GM19395 (cell line): ENCODE measurements at regions not wholly inside any gene's neighbourhood (a gene's known extent, or its start where the extent isn't known, plus 50 kb on each side); places are given as distances from the start of the nearest gene placed in this dataset.

Experiments used
- ATAC-seq: cut with Tn5 transposase; IDR thresholded peaks from one replicate; pipeline ENCODE4 v1.9.1; 2021; ENCODE audit warnings: mild to moderate bottlenecking, moderate library complexity; ENCODE audit not compliant: unreplicated experiment

DNA sequence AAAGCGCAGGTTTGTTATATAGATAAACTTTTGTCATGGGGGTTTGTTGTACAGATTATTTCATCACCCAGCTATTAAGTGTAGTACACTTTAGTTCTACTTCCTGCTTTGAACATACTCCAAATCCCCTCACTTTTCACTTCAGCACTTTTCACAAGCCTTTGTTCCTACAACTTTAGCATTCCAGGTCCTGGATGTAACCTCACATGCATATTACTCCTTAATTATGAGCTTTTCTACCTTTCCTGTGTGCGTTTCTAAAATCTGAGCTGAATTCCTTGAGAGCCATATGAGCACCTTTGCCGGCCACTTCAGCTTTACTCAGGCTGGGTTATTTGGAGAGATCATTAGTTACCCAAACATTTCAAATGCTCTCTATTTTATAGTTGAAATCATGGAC is 179.2 kb upstream of the TNFAIP3 start:
- ATAC-seq, result no peak

DNA sequence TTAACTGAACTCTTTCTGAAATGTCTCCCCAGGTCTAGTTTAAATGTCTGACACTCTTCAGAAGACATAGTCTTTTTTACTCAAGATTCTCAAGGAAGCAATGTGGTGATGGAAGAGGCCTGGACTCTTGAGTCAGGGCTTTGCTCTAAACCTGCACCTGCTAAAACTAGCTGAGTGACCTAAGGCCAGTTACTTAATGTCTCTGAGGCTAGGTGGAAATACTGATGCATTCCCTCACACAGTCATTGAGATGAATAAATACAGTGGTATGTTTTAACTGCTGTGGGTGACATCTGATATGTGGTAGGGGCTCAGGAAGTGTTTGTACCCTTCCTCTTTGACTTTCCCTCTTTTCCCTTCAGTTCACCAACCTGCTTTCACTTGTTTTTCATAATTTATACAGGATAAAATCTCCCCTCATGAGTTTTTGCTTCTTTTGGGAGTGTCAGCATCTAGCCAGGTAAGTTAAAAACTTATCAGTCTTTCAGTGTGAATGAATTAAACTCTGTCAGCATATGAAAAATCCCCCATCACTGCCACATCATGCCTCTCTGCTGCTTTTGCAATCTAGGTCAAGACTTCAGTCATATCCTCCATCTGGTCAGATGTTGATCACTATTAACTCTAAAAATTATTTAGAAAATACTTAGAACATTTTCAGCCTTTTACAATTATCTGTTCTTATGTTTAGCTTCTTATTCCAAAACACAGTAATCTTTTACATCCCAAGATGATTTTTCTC is 178.7 kb upstream of the TNFAIP3 start:
- ATAC-seq, result no peak

DNA sequence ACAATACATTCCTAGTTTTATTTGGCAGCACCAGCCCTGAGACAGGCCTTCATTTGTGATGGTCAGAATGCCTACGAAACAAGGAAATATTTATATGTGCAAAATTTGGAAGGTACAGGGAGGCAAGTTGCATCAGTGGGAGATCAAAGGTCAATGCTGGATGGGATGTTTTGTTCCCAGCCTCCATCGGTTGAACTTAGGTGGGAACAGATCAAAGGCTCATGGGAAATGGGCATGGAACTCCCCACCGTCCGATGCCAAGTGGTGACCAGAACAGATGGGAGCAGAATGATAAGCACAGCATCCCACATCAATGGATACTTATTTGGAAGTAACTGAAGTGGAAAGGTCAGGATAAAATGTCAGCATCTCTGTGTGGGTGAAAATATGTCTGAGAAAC is 177.7 kb upstream of the TNFAIP3 start:
- no peak for ATAC-seq

DNA sequence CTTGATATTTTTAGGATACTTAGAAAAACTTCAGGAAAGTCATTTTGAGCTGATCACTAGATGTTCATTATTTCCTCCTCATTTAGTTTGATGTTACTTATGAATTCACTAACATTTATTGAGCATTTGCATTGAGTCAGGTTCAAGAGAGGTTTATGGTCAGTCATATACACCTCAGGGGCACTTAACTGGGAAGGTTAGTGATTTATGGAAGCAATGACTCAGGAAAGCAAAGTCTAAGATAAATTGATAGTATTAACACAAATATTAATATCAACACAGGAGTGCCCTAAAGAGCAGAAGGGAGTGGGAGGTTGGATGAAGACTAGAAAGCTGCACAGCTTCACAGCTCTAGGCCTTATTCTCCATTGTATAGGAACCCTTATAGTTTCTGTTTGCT is 177.0 kb upstream of the TNFAIP3 start:
- ATAC-seq, result no peak

DNA sequence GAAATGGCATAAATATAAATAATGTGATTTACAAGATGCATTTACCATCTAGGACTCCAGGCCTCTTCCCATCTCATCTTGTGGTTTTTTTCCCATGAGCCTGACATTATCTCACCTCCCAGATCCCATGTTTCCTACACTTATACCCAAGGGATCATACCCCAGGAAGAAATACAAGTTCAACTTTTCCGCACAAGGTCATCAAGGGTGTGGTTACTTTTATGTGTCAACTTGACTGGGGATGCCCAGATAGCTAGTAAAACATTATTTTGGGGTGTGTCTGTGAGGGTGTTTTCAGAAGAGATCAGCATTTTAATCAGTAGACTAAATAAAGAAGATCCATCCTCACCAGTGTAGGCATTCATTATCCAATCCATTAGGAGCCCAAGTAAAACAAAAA is 176.3 kb upstream of the TNFAIP3 start:
- no peak for ATAC-seq

DNA sequence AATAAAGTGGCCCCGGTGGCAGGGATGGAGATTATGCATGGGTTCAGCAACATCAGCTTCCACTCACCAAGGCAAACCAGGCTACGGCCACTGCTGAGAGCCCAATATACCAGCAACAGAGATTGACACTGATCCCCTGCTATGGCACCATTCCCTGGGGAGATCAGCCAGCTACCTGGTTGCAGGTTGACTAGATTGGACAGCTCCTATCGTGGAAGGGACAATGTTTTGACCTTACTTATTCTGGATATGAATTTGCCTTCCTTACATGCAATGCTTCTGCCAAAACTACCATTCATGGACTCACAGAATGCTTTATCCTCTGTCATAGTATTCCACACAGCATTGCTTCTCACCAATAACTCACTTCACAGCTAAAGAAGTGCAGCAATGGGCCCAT is 174.8 kb upstream of the TNFAIP3 start:
- no peak for ATAC-seq

DNA sequence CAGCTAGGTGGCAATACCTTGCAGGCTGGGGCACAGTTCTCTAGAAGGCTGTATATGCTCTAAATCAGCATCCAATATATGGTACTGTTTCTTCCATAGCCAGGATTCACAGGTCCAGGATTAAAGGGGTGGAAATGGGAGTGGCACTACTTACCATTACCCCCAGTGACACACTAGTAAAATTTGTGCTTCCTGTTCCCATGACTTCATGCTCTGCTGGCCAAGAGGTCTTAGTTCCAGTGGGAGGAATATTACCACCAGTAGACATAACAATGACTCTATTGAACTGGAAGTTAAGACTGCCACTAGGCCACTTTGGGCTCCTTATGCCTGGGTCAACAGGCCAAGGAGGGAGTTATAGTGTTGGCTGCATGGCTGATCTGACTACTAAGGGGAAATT is 174.3 kb upstream of the TNFAIP3 start:
- ATAC-seq, result no peak

DNA sequence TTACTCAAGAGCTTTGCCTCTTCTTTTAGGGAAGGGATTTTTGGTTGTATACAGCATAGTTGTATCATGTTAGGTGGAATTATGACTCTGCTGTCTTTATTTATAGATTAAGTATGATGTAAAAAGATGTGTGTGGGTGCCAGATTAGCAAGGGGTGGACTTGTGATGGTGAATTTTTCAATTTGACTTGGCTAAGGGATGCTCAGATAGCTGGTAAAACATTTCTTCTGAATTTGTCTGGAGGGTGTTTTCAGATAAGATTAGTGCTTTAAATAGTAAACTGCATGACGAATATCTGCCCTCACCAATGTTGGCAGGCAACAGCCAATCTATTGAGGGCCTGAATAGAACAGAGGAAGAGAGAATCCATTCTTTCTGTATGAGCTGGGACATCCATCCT is 173.3 kb upstream of the TNFAIP3 start:
- no peak for ATAC-seq

DNA sequence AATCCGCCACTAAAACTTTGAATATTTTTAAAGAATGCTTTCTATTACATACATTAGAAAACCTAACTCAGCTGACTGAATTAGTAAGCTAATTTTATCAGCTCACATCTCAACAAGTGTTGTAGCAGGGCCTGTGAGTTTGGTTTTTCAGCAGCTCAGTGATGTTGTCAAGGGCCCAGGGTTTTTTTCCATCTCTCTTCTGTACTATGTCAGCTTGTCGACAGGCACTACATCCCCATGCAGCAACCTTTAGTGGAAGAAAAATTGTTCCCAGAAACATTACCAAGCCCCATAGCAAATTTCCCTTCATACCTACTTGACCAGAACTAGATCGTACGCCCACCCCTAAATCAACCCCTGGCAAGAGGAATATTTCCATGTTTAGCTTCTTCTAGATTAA is 170.3 kb upstream of the TNFAIP3 start:
- ATAC-seq, result no peak

DNA sequence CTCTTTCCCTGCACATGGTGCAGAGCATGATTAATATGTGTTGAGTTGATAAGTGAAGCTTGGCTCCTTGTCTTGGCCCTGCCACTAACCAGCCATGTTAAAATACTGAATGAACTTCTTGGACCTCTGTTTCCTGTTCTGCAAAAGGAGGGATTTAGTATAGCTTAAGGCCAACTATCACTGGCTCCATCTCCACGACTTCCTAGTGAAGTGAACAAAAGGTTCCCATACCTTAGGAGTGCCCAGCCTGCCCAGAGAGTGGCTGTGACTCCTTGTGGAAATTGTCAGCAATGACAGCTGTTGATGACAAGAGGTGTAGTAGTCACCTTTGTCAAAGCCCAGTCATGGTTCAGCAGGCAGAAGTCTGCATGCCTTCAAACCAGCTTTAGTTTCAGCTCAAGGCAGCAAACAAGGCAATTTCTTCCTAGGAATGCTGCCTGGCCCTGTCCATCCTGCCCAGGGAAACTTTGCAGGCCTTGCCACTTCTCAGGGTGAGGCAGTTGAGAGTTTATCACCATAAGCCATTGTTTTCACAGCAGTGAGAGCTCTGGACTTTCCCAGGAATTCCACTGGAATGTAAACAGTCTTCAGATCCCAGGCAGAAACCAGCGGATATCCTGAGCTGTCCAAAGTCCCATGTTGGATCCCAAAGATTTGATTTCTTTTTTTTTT is 169.7 kb upstream of the TNFAIP3 start:
- ATAC-seq, result peak; percentile 52

DNA sequence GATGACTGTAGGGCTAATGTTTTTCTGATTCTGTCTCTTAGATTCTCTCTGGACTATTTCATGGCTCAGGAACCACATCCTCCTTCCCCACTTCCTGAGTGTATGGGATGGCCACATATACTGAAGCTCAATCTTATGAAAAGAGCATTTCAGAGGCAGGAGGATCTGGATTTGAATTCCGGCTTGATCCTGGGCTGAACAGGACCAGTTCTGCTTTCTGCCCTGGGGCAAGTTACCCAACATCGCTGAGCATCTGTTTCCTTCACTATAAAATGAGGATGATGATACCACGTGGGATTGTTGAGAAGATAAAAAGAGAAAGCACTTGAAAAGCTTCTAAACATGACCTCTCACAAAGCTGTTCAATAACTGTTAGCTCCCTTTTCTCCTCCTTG is 168.4 kb upstream of the TNFAIP3 start:
- ATAC-seq, result peak; percentile 31

DNA sequence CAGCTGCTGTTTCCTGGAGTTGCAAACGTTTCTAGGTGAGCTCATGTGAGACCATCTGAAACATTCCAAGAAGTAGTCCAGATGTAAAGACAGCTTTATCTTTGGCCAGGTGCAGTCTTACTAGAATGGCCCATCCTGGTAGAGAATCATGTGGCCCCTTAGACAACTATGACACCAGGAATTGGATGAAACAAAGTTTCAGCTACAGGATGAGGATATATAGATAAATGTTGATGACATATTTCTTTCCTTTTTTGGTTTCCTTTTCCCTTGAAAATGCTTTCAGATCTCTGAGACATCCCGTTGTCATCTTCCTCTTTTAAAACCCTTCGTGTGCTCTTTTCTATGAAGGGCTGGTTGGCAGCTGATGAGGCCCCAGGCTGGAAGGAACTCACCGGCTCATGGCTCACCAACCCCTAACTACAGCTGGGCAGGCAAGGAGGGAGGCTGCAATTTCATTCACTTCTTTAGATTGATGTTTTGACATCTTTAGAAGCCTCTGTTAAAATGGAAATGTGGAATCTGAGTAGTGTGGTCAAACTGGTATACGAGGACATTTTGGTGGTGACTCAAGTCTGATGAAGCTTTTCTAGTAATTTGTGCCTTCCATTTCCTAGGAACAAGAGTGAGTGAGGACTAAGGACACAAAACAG is 167.9 kb upstream of the TNFAIP3 start:
- peak; percentile 49 for ATAC-seq

DNA sequence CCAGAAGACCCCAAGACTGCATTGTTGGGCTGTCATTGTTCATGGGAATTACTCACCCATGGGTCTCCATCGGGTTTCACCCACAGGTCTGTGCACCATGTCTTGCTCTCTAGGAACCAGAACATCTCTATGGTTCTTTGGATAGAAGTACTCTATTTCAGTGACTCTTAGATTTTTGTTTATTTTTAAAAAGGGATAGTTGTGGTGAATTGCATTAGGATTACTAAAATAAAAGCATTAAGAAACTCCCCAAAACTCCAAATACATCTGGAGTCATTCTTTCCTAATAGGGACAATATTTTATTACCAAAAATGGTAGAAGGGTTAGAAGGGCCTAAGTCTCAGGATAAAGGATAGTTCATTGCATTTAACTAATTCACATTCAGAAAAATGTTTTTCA is 166.9 kb upstream of the TNFAIP3 start:
- ATAC-seq, result no peak

DNA sequence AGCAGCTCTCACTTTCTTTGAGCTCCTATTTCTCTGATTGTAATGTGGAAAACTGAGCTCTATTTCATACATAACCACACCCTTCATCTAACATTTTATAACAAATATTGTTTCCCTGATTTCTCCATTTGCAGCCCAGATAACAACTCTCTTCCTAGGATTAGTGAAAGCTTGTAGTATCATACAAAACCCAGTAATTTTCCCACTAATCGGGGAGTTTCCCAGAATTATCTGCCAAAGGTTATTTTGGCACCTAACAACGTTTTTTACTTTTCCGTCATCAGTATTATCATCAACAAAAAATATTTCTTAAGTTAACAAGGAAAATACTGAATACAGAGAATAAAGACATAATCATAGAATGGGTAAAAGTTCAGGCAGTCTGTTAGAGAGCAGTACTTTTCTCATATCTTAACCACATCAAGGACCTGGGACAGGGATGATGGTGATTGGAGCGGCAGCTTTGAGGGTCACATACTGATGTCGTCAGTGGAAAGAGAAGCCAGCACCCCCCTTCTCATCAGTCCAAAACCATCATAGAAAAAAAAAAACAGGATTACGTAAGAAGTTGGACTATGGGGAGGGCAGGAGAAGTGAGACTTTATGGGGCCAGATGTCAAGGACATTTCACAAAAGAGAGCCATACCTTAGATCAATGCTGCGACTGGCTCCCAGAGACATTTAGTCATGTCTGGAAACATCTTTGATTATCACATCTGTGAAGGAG is 166.1 kb upstream of the TNFAIP3 start:
- ATAC-seq, result no peak

DNA sequence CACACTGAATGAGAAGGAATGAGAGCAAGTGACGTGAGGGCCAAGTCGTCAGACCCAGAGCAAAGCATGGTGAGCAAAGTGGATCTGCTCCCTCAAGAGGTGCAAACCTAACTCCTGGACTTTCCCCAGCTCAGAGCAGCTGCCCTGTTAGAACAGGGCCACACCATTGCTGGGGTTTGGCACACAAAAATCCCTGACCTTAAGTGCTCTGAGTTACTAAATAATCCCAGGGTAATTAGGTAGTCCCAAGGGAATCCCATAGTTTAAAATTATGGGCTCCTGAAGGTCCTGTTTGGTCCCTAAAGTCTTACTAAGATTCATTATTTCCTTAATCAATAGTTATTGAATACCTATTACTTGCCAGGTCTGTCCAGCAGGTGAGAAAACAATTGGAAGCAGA is 165.1 kb upstream of the TNFAIP3 start:
- ATAC-seq, result no peak

DNA sequence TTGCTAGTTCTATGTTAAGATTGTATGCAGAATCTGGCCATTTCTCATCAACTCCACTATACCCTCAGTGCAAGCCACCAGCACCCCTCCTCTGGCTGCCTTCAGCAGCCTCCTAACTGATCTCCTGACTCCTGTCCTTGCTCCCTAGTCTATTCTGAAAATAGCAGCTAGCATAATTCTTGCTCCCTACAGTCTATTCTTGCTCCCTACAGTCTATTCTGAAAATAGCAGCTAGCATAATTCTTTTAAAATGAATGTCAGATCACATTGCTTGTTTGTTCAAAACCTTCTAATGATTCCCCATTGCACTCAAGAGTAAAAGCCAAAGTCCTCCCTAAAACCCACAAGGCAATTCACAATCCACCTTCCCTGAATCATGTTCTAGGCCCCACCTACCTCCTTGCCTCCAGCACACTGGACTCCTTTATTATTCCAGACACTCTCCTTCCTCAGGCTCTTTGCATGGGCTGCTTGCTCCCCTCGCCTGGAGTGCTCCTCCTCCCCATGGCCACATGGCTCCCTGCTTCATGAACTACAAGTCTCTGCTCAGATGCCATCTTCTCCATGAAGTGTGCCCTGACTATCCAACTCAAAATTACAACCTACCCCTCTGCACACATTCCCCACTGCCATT is 164.2 kb upstream of the TNFAIP3 start:
- no peak for ATAC-seq

DNA sequence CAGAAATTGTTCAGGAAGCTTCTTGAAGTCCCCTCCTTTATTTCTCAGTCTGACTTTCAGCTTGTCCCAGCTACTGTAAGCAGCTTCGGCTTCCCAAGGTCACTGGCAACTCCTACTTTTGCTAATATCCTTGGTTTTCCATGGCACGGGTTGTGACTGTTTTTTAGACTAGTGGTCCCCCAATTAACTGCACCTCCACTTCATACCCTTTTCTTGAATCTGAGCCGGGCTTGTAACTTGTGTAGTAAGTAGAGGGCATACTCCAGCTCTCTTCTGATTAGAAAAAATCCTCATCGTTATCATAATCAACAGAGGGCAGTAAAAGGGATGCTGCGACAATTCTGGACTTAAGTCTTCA is 162.3 kb upstream of the TNFAIP3 start:
- no peak for ATAC-seq

DNA sequence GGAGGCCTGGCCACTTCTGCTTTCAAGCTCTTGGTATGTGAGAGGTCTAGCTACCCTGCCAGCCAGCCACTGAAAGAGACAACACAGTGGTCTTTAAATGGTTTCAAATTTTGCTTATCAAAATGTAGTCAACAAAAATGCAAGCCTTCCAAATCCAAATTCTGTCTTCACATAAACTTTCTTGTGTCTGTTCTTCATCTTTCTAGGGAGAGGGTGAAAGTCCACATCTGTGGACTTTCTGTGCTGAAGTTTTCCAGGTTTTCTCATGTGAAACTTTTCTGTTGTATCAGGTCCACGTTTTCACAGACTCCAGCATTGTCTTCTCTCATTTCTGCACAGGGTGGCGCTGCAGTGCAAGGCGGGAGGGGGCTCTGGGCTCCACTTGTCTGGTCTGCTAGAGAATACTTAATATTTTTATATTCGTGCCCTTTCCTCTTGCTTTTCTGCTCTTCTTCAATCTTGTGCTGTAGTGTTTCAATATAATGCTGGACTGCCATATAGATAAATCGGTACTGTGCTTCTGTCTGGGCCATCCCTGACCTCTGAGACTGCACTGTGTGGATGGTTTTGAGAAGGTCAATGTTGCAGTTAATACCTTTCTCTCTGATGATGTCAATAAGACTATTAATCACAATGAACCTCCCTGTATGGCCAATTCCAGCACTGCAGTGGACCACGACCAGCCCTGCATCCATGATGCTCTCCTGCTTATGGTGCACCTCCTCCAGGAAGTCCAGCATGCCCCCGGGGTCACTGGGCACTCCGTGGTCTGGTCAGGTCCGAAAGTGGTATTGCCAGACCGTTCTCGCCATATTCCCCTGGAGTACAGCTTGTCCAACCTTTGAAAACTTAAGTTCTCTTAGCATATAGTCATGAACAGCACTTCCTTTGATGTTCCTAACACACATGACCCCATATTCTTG is 161.6 kb upstream of the TNFAIP3 start:
- no peak for ATAC-seq

DNA sequence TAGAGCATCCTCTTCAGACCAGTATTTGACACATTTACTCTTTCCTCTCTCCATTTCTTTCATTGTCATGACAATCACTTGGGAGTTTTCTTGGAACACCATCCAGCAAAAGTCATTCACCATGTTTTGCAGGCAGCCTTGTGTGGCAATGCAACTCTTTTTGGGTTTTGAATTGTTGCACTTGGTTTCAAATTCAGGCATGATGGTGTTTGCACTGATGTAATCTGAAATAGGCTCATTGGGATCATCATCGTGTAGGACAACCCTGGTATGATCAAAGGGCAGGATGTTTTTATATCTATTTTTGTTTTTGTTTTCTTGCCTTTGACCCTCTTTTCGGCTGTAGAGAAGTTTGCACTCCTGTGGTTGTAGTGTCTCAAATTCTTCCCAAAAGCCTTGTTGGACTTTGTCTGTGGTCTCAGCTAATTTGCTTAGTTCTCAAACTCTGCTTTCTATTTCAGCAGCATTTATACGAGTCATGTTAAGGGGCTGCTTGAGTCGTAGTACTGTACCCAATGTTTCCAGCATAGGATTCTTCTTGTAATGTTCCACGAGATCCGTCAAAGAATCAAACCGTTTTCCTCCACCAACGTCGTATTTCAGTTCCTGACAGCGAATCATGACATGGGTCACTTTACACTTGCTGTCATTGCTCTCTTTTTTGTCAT is 160.8 kb upstream of the TNFAIP3 start:
- no peak for ATAC-seq
